WERI-Rb-1 (cell line): ENCODE measurements at regions not wholly inside any gene's neighbourhood (a gene's known extent, or its start where the extent isn't known, plus 50 kb on each side); places are given as distances from the start of the nearest gene placed in this dataset.

Source experiments
- DNase-seq: peaks from one replicate; pipeline ENCODE4 v3.0.0-alpha.2; 2020
- H3K27ac ChIP-seq: fragments of 250-450 bp; sonication (Bioruptor Pico); 2 replicates; pipeline ENCODE4 v1.5.1; 2020; ENCODE audit warnings: mild to moderate bottlenecking, moderate library complexity
- H3K27me3 ChIP-seq: fragments of 250-450 bp; sonication (Bioruptor Pico); 2 replicates; pipeline ENCODE4 v1.5.1; 2021; ENCODE audit warnings: mild to moderate bottlenecking, low read depth, moderate library complexity; ENCODE audit not compliant: insufficient read depth, severe bottlenecking
- H3K36me3 ChIP-seq: fragments of 250-450 bp; sonication (Bioruptor Pico); 2 replicates; pipeline ENCODE4 v1.5.1; 2020; ENCODE audit warnings: mild to moderate bottlenecking, moderate library complexity
- H3K4me3 ChIP-seq: 2 replicates; pipeline ENCODE4 v1.5.1; 2011; ENCODE audit warnings: low read depth, mild to moderate bottlenecking, control low read depth, low read length
- H3K9me3 ChIP-seq: fragments of 250-450 bp; sonication (Bioruptor Pico); 2 replicates; pipeline ENCODE4 v1.5.1; 2021; ENCODE audit warnings: mild to moderate bottlenecking, moderate library complexity; ENCODE audit not compliant: severe bottlenecking
- TF ChIP-seq, protein P1 (sequence below): IDR thresholded peaks from 2 replicates; pipeline ENCODE4 v1.5.1; 2011; ENCODE audit warnings: low read depth, mild to moderate bottlenecking, control low read depth, inconsistent platforms, low read length

DNA sequence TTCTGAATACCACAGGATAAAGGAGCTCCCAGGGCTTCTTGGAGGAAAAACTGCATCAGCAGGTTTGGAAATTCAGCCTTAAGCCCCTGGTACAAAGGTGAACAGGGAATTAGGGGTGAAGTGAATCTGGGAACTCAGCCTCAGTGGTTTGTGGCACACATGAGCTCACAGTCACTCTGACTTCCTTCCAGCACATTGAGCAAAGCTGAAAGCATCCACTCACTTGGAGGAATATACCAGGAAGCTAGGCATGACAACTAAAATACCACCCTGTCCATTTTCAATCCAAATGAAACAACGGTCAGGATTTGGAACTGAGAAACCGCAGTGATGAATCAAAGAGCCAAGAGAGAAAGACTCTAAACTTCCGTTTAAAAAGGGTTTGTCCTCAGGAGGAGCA is 216.1 kb downstream of the ICOS start:
- TF ChIP-seq, protein P1, sequence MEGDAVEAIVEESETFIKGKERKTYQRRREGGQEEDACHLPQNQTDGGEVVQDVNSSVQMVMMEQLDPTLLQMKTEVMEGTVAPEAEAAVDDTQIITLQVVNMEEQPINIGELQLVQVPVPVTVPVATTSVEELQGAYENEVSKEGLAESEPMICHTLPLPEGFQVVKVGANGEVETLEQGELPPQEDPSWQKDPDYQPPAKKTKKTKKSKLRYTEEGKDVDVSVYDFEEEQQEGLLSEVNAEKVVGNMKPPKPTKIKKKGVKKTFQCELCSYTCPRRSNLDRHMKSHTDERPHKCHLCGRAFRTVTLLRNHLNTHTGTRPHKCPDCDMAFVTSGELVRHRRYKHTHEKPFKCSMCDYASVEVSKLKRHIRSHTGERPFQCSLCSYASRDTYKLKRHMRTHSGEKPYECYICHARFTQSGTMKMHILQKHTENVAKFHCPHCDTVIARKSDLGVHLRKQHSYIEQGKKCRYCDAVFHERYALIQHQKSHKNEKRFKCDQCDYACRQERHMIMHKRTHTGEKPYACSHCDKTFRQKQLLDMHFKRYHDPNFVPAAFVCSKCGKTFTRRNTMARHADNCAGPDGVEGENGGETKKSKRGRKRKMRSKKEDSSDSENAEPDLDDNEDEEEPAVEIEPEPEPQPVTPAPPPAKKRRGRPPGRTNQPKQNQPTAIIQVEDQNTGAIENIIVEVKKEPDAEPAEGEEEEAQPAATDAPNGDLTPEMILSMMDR = no peak
- Histone ChIP-seq H3K27me3 (no peaks in the 10 kb centered on the region), H3K36me3 (no peaks in the 10 kb centered on the region), H3K27ac (no peak overlapping the region), H3K9me3 (peaks cover 7% of the 10 kb centered on the region), H3K4me3 (no peak overlapping the region)
- no peak for DNase-seq

DNA sequence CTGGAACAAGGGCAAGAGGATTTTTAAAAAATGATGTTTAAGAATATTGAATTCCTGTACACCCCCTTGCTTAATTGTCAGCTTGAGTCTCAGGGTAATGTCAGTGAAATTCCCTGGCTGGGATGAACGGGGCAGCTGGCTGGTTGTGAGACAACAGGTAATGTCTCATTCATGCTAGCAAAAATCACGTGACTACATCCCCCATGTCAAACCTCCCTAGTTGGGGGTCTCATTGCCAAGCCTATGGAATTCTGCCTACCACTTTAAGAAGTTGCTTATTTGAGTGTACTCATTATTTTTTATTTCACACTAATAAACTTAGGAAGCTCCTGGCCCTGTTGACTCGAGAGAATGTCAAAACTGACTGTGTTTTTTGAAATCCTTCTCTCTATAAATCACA is 218.3 kb downstream of the ICOS start:
- no peak overlapping the region for H3K4me3 ChIP-seq
- H3K27me3 ChIP-seq = no peaks in the 10 kb centered on the region
- no peak for DNase-seq
- TF ChIP-seq, protein P1 = no peak
- H3K36me3 ChIP-seq = no peaks in the 10 kb centered on the region
- H3K9me3 ChIP-seq = peaks cover 15% of the 10 kb centered on the region
- H3K27ac ChIP-seq = no peak overlapping the region

DNA sequence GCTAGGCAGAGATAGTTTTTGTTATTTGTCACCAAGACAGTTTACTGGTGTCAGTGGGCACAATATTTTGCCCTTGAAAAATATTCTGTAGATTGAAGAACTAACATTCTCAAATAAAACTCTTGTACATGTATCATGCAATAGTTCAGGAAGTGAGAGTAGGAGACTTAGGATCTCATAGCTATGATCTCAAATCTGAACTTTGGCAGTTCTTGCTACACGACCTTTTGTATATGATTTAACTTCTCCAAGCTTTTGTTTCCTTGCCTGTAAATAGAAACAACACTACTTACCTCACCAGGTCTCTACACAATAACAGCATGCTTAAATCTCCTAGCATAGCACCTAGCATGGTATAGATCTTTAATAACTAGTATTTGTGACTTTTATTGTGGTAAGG is 219.9 kb downstream of the ICOS start:
- Histone ChIP-seq H3K4me3 (no peak overlapping the region), H3K27me3 (no peaks in the 10 kb centered on the region), H3K36me3 (no peaks in the 10 kb centered on the region), H3K27ac (no peak overlapping the region), H3K9me3 (peaks cover 15% of the 10 kb centered on the region)
- TF ChIP-seq, protein P1 = no peak
- DNase-seq = no peak

DNA sequence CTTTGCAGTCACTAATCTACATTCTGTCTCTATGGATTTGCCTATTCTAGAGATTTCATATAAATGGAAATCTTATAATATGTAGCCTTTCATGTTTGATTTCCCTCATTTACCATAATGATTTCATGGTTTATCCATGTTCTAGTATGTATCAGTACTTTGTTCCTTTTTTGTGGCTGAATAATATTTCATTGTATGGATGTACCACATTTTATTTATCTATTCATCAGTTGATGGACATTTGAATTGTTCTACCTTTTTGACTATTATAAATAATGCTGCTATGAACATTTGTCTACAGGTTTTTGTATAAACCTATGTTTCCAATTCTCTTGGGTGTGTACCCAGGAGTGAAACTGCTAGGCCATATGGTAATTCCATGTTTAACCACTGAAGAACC is 221.1 kb downstream of the ICOS start:
- Histone ChIP-seq H3K36me3 (no peaks in the 10 kb centered on the region), H3K4me3 (no peak overlapping the region), H3K27ac (no peak overlapping the region), H3K27me3 (no peaks in the 10 kb centered on the region), H3K9me3 (peaks cover 15% of the 10 kb centered on the region)
- TF ChIP-seq, protein P1 = no peak
- no peak for DNase-seq

DNA sequence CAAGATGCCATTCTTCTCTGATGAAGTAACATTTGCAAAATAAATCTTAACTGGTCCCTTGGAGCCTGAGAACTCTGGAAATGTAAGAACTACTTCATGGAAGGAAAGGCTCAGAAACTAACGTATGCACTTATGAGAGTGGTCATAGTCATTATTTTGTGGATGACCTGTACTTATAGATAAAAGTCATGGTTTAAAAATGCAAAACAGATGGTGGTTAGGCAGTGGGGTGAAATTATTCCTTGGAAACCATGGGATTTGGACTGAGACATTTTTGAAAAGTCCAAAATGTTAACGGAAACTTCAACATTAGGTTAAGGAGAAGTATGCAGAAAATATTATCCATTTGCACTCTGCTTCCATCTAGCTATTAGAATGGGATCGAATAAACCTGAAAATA is 223.0 kb downstream of the ICOS start:
- Histone ChIP-seq H3K27ac (no peak overlapping the region), H3K9me3 (peaks cover 15% of the 10 kb centered on the region), H3K36me3 (no peaks in the 10 kb centered on the region), H3K4me3 (no peak overlapping the region), H3K27me3 (no peaks in the 10 kb centered on the region)
- TF ChIP-seq, protein P1 = no peak
- DNase-seq = no peak

DNA sequence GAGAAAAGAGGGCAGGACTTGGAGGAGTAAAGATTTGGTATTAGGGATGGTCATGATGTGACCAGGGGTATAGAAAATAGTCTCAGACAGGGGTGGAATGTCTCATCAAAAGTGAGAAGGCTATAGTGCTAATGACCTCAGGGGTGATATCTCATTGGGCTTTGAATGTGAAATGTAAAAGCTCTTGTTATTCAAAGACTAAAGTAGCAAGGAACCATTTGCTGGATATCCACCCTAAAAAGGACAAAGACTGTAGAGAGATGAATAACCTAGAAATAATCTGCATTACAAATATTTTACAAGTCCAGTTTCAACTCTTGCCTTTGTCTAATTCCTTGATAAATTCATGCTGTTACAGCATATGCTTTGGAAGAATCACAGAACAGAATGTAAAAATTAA is 224.4 kb downstream of the ICOS start:
- DNase-seq = no peak
- Histone ChIP-seq H3K36me3 (no peaks in the 10 kb centered on the region), H3K27ac (no peak overlapping the region), H3K9me3 (peaks cover 15% of the 10 kb centered on the region), H3K4me3 (no peak overlapping the region), H3K27me3 (no peaks in the 10 kb centered on the region)
- TF ChIP-seq, protein P1 = no peak
